Colonic mucosa (tissue), 4 donors: ENCODE measurements at regions not wholly inside any gene's neighbourhood (a gene's known extent, or its start where the extent isn't known, plus 50 kb on each side); places are given as distances from the start of the nearest gene placed in this dataset.

ENCODE experiments used
- DNase-seq: peaks from one replicate; pipeline ENCODE4 v3.0.0-alpha.2; 2020
- H3K27ac ChIP-seq: fragments of 200-600 bp; one replicate; pipeline ENCODE4 v1.8.0; 2021
- H3K27me3 ChIP-seq: fragments of 200-600 bp; one replicate; pipeline ENCODE4 v1.8.0; 2021
- H3K36me3 ChIP-seq: fragments of 200-600 bp; one replicate; pipeline ENCODE4 v1.8.0; 2021
- H3K4me1 ChIP-seq: fragments of 200-600 bp; one replicate; pipeline ENCODE4 v1.8.0; 2021; ENCODE audit warnings: mild to moderate bottlenecking
- H3K4me3 ChIP-seq: fragments of 200-600 bp; one replicate; pipeline ENCODE4 v1.8.0; 2021
- H3K9ac ChIP-seq, 2 donors: one replicate each; pipeline ENCODE4 v1.7.0; 2013; ENCODE audit warnings: control low read depth in 2 of 2, low read depth in 2 of 2, low read length in 2 of 2
- H3K9me3 ChIP-seq: fragments of 200-600 bp; one replicate; pipeline ENCODE4 v1.8.0; 2021
- intact Hi-C: fragments of 100-400 bp; cut with DNase I; formaldehyde crosslinking; loops from one replicate; pipeline ENCODE4 v1.14.1; 2022
- TF ChIP-seq, protein P1 (sequence below): fragments of 200-600 bp; IDR thresholded peaks from one replicate; pipeline ENCODE4 v1.8.0; 2022; ENCODE audit warnings: antibody characterized with exemption, mild to moderate bottlenecking
- donor health status: healthy.
- donor health status: DM: no; HTN: no; CAD: no.
- donor health status: DM: no; HTN: no; CAD: no.

DNA sequence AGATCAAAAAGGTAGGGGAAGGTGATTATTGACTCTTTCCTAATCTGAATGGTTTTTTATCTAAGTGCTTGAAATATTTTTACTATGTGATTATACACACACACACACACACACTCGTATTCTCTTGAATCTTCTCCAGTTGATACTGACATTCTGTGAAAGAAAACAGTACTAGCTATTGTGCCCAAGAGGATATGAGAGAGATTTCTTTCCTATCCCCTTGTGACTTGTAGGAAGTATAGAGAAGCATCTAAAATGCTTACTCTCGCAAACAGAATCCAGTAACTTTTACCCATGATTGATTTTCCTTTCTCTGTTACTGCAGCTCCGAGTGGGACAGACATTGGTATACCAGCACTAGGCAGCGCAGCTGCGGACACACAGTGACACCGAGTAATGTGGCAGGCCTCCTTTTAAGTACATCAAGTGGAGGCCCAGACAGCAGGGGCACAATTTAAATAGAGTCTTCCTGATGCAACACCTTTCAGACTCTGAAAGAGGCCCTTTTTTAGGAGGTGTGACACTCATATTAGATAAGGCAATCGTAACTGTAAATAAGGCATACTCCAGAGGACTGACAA lies 421.0 kb upstream of the CNTN4 start:
- intact Hi-C loops: no loop called here
- no peak overlapping the region for H3K4me3 ChIP-seq
- H3K9me3 ChIP-seq: no peaks in the 10 kb centered on the region
- no peak overlapping the region for H3K9ac ChIP-seq
- TF ChIP-seq, protein P1, sequence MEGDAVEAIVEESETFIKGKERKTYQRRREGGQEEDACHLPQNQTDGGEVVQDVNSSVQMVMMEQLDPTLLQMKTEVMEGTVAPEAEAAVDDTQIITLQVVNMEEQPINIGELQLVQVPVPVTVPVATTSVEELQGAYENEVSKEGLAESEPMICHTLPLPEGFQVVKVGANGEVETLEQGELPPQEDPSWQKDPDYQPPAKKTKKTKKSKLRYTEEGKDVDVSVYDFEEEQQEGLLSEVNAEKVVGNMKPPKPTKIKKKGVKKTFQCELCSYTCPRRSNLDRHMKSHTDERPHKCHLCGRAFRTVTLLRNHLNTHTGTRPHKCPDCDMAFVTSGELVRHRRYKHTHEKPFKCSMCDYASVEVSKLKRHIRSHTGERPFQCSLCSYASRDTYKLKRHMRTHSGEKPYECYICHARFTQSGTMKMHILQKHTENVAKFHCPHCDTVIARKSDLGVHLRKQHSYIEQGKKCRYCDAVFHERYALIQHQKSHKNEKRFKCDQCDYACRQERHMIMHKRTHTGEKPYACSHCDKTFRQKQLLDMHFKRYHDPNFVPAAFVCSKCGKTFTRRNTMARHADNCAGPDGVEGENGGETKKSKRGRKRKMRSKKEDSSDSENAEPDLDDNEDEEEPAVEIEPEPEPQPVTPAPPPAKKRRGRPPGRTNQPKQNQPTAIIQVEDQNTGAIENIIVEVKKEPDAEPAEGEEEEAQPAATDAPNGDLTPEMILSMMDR: no peak
- no peaks in the 10 kb centered on the region for H3K27me3 ChIP-seq
- H3K36me3 ChIP-seq: no peaks in the 10 kb centered on the region
- no peak for DNase-seq
- no peaks in the 10 kb centered on the region for H3K4me1 ChIP-seq
- no peak overlapping the region for H3K27ac ChIP-seq

DNA sequence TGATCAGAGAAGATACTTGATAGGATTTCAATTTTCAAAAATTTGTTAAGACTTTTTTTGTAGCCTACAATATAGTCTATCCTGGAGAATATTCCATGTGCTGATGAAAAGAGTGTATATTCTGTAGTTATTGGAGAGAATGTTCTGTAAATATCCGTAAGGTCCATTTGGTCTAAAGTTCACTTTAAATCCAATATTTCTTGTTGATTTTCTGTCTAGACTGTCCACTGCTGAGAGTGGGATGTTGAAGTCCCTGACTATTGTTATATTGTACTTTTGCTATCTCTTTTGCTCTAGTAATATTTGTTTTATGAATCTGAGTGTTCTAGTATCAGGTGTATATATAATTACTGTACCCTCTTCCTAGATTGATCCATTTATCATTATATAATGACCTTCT lies 406.2 kb upstream of the CNTN4 start:
- no peak overlapping the region for H3K27ac ChIP-seq
- H3K36me3 ChIP-seq: no peaks in the 10 kb centered on the region
- H3K27me3 ChIP-seq: no peaks in the 10 kb centered on the region
- no peak for DNase-seq
- no peak overlapping the region for H3K9ac ChIP-seq
- no peak overlapping the region for H3K4me3 ChIP-seq
- H3K9me3 ChIP-seq: no peaks in the 10 kb centered on the region
- no peaks in the 10 kb centered on the region for H3K4me1 ChIP-seq
- TF ChIP-seq, protein P1: no peak
- intact Hi-C loops: no loop called here

DNA sequence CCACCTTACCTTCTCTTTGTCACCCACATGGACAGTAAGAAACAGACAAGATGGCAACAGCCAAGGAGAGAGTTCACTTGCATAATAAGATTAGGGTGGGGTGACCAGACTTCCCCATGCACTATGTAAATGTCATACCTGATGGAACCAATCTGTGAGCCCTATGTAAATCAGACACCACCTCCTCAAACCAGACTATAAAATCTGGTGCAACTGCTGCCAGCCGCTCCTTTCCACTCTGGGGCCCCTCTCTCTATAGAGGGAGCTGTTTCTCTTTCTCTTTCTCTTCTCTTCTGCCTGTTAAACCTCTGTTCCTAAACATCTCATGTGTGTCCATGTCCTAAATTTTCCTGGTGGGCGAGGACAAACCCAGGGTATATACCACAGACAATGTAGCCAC lies 405.5 kb upstream of the CNTN4 start:
- TF ChIP-seq, protein P1: no peak
- H3K9me3 ChIP-seq: no peaks in the 10 kb centered on the region
- no peak overlapping the region for H3K9ac ChIP-seq
- H3K4me1 ChIP-seq: no peaks in the 10 kb centered on the region
- no peak overlapping the region for H3K4me3 ChIP-seq
- H3K27me3 ChIP-seq: no peaks in the 10 kb centered on the region
- intact Hi-C loops: no loop called here
- no peaks in the 10 kb centered on the region for H3K36me3 ChIP-seq
- H3K27ac ChIP-seq: no peak overlapping the region
- no peak for DNase-seq

DNA sequence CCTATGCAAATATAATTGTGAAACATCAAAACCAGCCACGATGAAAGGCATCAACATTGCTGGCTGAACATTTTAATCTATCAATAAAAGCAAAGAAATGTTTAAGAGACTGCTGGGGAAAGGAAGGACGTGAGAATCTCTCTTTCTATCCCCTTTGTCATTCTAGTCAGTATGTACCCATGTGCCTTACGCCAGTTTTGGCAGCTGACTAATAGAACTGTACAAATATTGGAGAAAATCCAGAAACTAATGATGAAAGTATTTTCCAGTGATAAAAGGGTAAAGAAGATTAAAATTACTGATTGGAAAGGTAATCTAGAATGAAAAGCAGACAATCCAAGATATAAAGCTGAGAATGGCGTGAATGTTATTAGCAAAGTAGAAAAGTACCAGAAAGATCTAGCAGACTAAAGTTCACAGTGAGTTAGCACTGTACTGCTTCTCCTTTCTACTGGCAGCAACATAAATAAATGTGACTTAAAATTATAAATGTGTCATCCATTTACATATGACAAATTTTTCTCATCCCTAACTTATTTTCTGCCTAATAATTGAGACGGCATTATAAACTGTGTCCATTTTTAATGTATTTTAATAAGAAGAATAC lies 401.9 kb upstream of the CNTN4 start:
- intact Hi-C loops: no loop called here
- Histone ChIP-seq H3K9me3 (no peaks in the 10 kb centered on the region), H3K27ac (no peak overlapping the region), H3K4me1 (no peaks in the 10 kb centered on the region), H3K4me3 (no peak overlapping the region), H3K9ac (no peak overlapping the region), H3K36me3 (no peaks in the 10 kb centered on the region), H3K27me3 (no peaks in the 10 kb centered on the region)
- DNase-seq: no peak
- TF ChIP-seq, protein P1: no peak

DNA sequence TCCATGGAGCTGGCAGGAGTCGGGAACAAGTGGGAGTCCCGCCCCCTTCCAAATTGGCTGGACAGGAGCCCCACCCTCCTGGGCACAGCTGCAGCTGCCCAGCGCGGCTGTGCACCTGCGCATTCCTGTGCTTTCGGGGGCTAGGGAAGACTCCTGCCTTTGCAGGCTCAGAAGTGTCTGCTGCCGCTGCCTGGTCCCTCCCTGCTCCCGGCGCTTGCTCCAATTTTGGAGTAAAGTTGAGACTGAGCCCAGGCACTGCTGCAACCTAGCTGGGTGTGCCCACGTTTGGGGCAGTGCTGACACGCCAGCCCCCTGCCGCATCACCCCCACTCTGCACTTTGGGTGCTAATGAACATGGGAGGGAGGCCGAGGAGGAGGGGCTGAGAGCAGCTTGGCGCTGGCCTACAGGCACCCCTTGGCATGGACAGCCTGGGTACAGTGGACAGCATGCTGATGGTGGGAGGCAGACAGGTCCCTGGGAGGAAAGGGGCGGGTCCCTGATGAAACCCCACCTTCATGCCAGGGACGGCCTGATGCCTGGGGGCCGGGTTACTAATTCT lies 399.2 kb upstream of the CNTN4 start:
- H3K27ac ChIP-seq: no peak overlapping the region
- H3K9ac ChIP-seq: no peak overlapping the region
- DNase-seq: no peak
- H3K4me1 ChIP-seq: no peaks in the 10 kb centered on the region
- H3K4me3 ChIP-seq: no peak overlapping the region
- no peaks in the 10 kb centered on the region for H3K36me3 ChIP-seq
- no peaks in the 10 kb centered on the region for H3K27me3 ChIP-seq
- intact Hi-C loops: no loop called here
- TF ChIP-seq, protein P1: no peak
- no peaks in the 10 kb centered on the region for H3K9me3 ChIP-seq
